Umbilical cord (tissue), 1 donor: ENCODE measurements at regions not wholly inside any gene's neighbourhood (a gene's known extent, or its start where the extent isn't known, plus 50 kb on each side); places are given as distances from the start of the nearest gene placed in this dataset.
A peak's percentile ranks its signal among the peaks of the same experiment; 100 is the strongest.
"Not testable (repeated sequence)": the region's sequence is repeated elsewhere in the genome, so short reads cannot be mapped to it uniquely, and the experiment has no call there.

Experiments used
- DNase-seq: peaks from one replicate; pipeline ENCODE4 v3.0.0-alpha.2; 2015; ENCODE audit warnings: low spot score

DNA sequence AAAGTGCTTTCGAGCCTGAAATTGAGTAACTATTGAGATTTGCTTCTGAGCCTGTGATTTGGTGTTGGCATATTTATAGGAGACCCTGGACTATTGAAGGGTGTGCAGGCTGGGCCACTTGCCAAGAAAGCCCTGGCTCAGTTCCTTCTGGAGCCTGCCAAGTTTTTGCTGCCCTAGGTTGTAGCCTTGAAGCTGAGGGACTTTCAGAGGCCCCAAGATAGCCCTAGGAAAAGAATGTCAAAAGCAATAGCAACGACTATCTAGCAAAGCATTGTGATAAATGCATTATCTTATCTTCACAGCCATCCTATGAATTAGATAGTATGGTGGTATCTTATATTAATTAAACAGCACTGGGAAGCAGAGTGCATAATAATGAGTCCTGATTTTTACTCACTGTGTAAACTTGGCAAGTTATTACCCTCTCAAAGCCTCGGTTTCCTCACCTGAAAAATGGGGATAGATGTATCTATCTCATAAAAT, 473.7 kb upstream of the PODXL start:
- no peak for DNase-seq

GRCh38 chr7:132029369-132030085, 473.1 kb upstream of the PODXL start:
- DNase-seq = peak; percentile 92

DNA sequence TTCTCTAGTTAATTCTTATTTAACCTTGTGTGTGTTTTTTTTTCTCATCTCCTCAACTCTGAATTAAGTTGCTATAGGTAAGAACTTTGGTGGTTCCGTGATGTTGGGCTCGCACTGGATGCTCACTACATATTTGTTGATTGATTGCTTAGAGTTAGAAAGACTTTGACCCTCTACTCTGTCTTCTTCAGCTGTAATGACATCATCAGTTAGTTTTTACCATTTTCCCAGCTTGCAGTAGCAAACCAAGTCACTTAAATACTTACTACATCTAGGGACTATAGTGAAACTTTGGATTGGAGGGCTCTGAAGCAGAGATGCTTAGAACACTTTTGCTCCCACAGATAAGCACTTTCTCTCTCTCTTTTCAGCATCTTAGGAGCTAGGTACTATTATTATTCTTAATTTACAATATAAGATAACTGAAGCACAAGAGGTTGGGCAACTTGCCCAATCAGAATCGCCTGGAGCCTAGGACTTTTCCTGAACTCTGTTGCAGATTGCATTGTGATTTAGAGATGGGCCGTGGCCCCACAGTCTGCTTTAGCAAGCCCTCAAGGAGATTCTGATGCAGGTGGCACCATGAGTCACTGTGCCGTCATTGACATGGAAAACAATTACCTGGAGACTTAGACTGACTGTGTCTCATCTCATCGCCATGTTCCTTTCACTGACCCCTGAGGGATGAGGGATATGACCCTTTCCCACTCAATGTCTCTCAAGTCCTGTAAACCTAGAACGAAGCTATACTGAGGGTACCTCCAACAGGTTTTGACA, 471.9 kb upstream of the PODXL start:
- DNase-seq = no peak

DNA sequence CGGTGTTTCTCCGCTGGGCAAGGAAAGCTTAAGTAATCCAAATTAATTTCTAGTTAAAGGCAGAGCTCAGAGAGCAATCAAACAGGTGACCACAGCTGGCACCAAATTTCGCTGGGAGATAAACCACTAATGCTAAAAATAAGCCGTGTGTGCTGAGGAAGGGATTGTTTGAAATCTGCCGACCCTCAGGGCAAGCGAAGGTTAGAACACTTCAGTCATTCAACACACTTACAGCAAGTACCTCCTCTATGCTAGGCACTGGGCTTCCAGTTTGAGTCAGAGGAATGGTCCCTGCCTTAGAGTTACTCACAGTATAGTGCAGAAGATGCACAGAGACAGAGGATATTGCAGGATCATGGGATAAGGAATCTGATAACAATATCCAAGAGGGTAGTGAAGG, 467.9 kb upstream of the PODXL start:
- peak; percentile 44 for DNase-seq

DNA sequence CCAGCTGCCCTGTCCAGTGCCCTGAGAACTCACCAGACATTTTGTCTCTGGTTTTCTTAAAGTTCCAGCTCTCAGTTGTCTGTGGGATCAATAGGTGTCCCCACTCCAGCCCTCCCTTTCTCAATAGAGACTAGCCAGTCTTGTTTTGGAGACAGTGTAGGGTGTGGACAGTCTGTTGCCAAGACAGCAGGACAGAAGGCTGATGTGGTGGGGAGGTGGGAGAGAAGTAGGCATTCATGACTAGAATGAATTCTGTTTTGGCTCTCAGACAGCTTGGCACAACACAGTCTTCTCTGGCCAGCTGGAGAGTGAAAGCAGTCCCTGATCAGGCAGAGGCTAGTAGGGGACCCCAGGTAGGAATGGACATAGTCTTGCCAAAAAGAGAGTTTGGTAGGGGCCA, 467.0 kb upstream of the PODXL start:
- no peak for DNase-seq

DNA sequence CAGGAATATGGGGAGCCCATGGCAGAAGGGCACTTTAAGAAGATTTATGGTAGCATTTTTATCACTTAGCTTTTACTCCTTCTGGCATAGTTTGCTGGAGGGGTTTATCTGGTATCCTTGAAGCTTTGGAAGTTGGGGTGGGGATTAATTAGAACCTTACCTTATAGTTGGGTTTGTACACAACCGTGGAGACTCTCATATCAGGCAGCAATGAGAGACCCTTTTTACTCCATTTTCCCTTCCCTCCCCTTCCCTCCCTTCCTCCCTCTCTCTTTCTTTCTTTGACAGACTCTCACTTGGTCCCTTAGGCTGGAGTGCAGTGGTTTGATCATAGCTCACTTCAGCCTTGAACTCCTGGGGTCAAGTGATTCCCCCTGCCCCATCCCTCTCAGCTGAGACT, 465.8 kb upstream of the PODXL start:
- DNase-seq = no peak

DNA sequence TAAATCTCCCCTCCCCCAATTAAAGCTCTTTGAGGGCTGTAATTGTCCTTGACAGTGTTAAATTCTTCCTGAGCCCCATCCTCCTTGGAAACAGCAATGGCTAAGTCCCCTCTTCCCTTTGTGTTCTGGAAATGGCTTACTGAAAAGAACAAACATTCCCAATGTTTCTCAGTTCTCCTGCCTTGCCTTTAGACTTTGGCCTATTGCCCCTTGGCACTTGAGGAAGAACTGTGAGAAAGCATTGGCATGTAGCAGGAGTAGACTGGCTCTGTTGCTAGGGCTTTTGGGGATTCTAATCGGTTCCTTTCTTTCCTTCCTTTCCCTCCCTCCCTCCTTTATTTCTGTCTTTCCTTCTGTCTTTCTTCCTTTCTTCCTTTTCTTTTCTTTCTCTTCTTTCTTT, 463.3 kb upstream of the PODXL start:
- no peak for DNase-seq

- no peak for DNase-seq
Observed at GRCh38 chr7:132009778-132010177, 453.4 kb upstream of the PODXL start.

GRCh38 chr7:132004529-132004928, 448.1 kb upstream of the PODXL start:
- DNase-seq = peak; percentile 75

DNA sequence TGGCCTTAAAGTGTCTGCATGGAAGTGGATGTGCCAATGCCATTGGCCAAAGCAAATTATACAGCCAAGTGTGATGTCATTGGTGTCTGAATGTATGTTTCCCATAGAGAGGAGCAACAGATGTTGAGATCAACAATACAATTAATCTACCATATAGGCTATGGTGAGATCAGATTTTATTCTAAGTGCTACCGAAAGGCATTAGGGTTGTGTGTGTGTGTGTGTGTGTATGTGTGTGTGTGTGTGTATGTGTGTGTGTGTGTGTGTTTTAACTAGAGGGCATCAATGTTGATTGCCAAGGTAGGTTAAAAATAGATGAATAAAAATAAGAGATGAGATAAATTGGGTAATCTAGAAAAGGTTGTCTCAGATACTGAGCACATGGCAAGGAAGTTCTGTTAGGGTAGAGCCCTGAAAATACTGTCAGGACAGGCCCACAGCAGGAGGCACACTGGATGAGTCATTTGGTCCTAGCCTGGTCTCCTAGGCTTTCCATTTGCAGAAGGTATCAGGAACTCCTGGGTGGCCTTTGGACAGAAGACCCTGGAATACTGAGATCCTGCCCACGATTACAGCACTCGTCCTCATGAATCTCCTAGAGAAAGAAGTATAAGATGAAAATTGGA, 446.0 kb upstream of the PODXL start:
- no peak for DNase-seq

- DNase-seq = no peak
Observed at GRCh38 chr7:132001146-132001545, 444.7 kb upstream of the PODXL start.

GRCh38 chr7:131999193-131999592, 442.8 kb upstream of the PODXL start:
- DNase-seq = no peak

- DNase-seq = no peak
Observed at GRCh38 chr7:131995324-131995723, 438.9 kb upstream of the PODXL start.

- not testable (repeated sequence) for DNase-seq
Observed at GRCh38 chr7:131981069-131981468, 424.6 kb upstream of the PODXL start.

GRCh38 chr7:131978118-131978517, 421.7 kb upstream of the PODXL start:
- not testable (repeated sequence) for DNase-seq

DNA sequence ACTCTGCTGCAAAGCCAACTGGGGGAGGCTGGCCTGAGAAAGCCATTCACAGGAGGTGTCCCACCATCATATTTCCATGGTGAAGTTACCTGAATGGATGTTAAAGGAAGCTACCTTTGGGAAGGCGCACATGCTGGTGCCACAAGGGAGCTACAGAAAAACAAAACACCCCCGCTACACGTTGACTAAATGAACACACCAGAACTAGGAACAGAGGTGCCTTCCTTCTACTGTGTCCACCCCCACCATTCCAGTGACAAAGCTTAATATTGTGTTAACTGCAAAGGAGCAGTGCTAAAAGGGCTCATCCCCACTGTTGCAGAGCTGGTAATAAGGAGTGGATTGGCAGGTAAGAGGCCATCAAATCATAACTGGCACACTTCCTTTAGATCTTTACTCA, 420.0 kb upstream of the PODXL start:
- no peak for DNase-seq

- DNase-seq = peak; percentile 77
Observed at GRCh38 chr7:131974671-131975070, 418.2 kb upstream of the PODXL start.

- DNase-seq = no peak
Observed at GRCh38 chr7:131972251-131972650, 415.8 kb upstream of the PODXL start.

DNA sequence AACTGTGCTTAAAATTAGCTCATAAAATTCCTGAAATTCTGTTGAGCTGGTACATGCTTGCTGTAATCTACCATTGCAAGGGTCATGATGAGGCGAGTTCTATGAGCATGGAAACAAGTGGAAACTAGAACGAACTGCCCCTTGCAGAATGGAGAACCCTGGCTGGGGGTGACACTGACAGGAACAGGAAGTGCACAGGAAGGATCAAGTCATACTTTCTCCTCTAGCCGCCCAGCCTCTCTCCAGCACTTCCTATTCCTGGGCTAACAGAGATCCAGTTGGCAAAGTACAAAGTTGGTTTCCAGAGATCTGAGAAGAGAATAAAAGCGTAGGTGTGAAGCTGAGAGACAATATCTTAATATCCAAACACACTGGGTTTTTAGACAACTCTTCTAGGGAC, 414.2 kb upstream of the PODXL start:
- DNase-seq = no peak

GRCh38 chr7:131969560-131969959, 413.1 kb upstream of the PODXL start:
- no peak for DNase-seq

DNA sequence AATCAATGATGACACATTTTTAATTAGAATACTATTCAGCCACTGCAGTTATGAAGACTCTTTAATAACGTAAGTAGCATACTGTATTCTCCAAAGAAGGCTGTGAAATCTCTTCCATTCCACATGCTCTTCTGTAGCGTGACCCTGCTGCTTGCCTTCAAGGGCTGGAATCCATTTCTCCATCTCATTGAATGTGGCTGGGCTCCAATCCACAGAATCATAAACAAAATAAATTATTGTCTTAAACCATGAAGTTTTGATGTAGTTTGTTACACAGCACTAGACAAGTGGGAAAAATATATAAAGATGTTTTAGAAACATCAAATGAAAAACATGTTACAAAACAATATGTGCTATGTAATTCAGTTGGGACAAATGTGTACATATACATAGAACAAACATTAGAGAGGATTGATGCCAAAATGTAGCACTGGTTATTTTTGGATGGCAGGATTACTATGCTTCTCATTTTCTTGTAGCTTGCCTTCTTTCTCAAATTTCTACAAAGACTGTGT, 410.8 kb upstream of the PODXL start:
- DNase-seq = no peak

DNA sequence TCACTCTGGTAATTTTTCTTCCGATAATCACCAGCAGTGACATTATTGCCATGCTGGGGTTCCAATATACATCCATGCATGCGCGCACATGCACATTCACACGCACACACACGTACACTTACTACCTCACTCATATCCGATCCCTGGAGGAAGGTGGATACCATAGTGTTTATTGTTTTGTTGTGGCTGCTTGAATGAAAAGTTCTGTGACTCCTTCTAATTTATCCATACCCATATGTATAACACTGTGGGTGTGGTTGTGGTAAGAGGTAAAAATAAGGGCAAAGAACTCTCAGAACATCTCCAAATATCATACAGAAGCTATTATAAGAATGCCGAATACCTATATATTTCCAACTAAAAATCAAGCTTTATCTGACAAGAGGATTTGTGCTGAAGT, 407.8 kb upstream of the PODXL start:
- no peak for DNase-seq
